GM12878 (cell line): ENCODE measurements at regions not wholly inside any gene's neighbourhood (a gene's known extent, or its start where the extent isn't known, plus 50 kb on each side); places are given as distances from the start of the nearest gene placed in this dataset.

Experiments
- ATAC-seq: fragments of 200-7000 bp; cut with Tn5 transposase; 3 replicates; pipeline ENCODE4 v1.9.1; 2020; ENCODE audit warnings: mild to moderate bottlenecking, moderate library complexity
- BruUV-seq: library from RNA; stranded (reverse); fragments of 400-500 nt; replicated peaks from 2 replicates; lab custom pipeline; 2021; lab: Mats Ljungman, UMichigan
- CTCF ChIA-PET: fragments of 300-600 bp; sonication (Branson Sonifier 250); formaldehyde crosslinking; extraction: SDS; loops from one replicate; lab custom pipeline; 2021; ENCODE audit warnings: inconsistent platforms; lab: Yijun Ruan, JAX
- POLR2A ChIA-PET: fragments of 350-600 bp; formaldehyde crosslinking; extraction: SDS; loops from one replicate; lab custom pipeline; 2021; ENCODE audit warnings: inconsistent platforms; lab: Charles Lee
- RAD21 ChIA-PET: fragments of 300-600 bp; sonication (Branson Sonifier 250); formaldehyde crosslinking; loops from one replicate; lab custom pipeline; 2023; ENCODE audit warnings: antibody characterized with exemption; ENCODE audit not compliant: unreplicated experiment; lab: Charles Lee
- SMC1A ChIA-PET: fragments of 300-600 bp; sonication (Branson Sonifier 250); formaldehyde crosslinking; loops from one replicate; lab custom pipeline; 2023; ENCODE audit not compliant: unreplicated experiment, uncharacterized antibody; lab: Charles Lee
- DNase-seq: peaks from one replicate; pipeline ENCODE4 v3.0.0-alpha.2; 2011; ENCODE audit warnings: low read depth, low spot score
- FAIRE-seq: peaks from 3 replicates; lab custom pipeline; 2011; peaks lifted over from hg19 to GRCh38; lab: Jason Lieb, UNC
- H2AFZ ChIP-seq: 2 replicates; pipeline ENCODE4 v1.6.0; 2011; ENCODE audit warnings: low read depth, low read length, control low read depth; ENCODE audit not compliant: control insufficient read depth
- H3K27ac ChIP-seq: 2 replicates; pipeline ENCODE4 v1.5.1; 2011; ENCODE audit warnings: control low read depth; ENCODE audit not compliant: control insufficient read depth, insufficient read depth
- H3K27me3 ChIP-seq, 2 experiments: replicated peaks in 1 of 2; 2 replicates each; pipeline versions ENCODE4 v1.6.0 to v1.6.1; 2011; ENCODE audit warnings: low read length in 1 of 2; ENCODE audit not compliant: control insufficient read depth in 2 of 2, insufficient read depth in 2 of 2
- H3K36me3 ChIP-seq, 2 experiments: 2 replicates each; pipeline ENCODE4 v1.5.1; 2011; ENCODE audit warnings: low read length in 1 of 2; ENCODE audit not compliant: control insufficient read depth in 2 of 2, insufficient read depth in 2 of 2
- H3K4me1 ChIP-seq: 2 replicates; pipeline ENCODE4 v1.6.1; 2011; ENCODE audit warnings: mild to moderate bottlenecking, low read length, moderate library complexity, mixed read lengths; ENCODE audit not compliant: control insufficient read depth, insufficient read depth
- H3K4me2 ChIP-seq: 2 replicates; pipeline ENCODE4 v1.6.0; 2011; ENCODE audit warnings: control low read depth; ENCODE audit not compliant: control insufficient read depth, insufficient read depth
- H3K4me3 ChIP-seq: fragments of 200-600 bp; sonication (generic); 2 replicates; pipeline ENCODE4 v1.5.1; 2016
- H3K79me2 ChIP-seq: 2 replicates; pipeline ENCODE4 v1.6.0; 2011; ENCODE audit warnings: low read length; ENCODE audit not compliant: control insufficient read depth, insufficient read depth
- H3K9ac ChIP-seq: 2 replicates; pipeline ENCODE4 v1.8.0; 2011; ENCODE audit warnings: low read length, control low read depth, mixed read lengths; ENCODE audit not compliant: control insufficient read depth, insufficient read depth
- H3K9me3 ChIP-seq: replicated peaks from 3 replicates; pipeline ENCODE4 v1.5.1; 2011; ENCODE audit warnings: mild to moderate bottlenecking, low read length; ENCODE audit not compliant: control insufficient read depth, insufficient read depth
- H4K20me1 ChIP-seq: 2 replicates; pipeline ENCODE4 v1.6.0; 2011; ENCODE audit not compliant: control insufficient read depth, insufficient read depth
- BRCA1 ChIP-seq: IDR thresholded peaks from 2 replicates; pipeline ENCODE4 v1.6.1; 2011; ENCODE audit warnings: low read depth, low read length, improper control_type of control experiment
- CBX3 ChIP-seq: fragments of 200-600 bp; sonication (generic); IDR thresholded peaks from 2 replicates; pipeline ENCODE4 v1.6.1; 2016; ENCODE audit warnings: low read depth, borderline replicate concordance
- CREM ChIP-seq: IDR thresholded peaks from 2 replicates; pipeline ENCODE4 v1.6.1; 2014; ENCODE audit warnings: antibody characterized with exemption, low read depth
- NR2F1 ChIP-seq: fragments of 450-650 bp; conservative IDR thresholded peaks from 2 replicates; pipeline ENCODE4 v1.6.1; 2017; ENCODE audit warnings: mild to moderate bottlenecking
- NRF1 ChIP-seq: conservative IDR thresholded peaks from 2 replicates; pipeline ENCODE4 v1.6.1; 2011; ENCODE audit warnings: mild to moderate bottlenecking, low read depth, low read length, improper control_type of control experiment
- PML ChIP-seq: IDR thresholded peaks from 2 replicates; pipeline ENCODE4 v1.6.1; 2012; ENCODE audit warnings: low read length, inconsistent platforms
- SIN3A ChIP-seq: IDR thresholded peaks from 2 replicates; pipeline ENCODE4 v1.6.1; 2012; ENCODE audit warnings: low read depth, low read length, improper control_type of control experiment
- WRNIP1 ChIP-seq: IDR thresholded peaks from 2 replicates; pipeline ENCODE4 v1.6.1; 2011; ENCODE audit warnings: low read depth, low read length, improper control_type of control experiment, borderline replicate concordance
- ZNF24 ChIP-seq: fragments of 450-650 bp; IDR thresholded peaks from 2 replicates; pipeline ENCODE4 v1.6.1; 2017; ENCODE audit warnings: antibody characterized with exemption, mild to moderate bottlenecking
- ZNF384 ChIP-seq: IDR thresholded peaks from 2 replicates; pipeline ENCODE4 v1.6.1; 2012; ENCODE audit warnings: low read depth, mild to moderate bottlenecking, low read length, improper control_type of control experiment, borderline replicate concordance
- WGBS: methylation state at CpG from one replicate; pipeline ENCODE4 v1.1.6; 2016; ENCODE audit warnings: low lambda C conversion rate; ENCODE audit not compliant: insufficient replicate concordance, insufficient coverage; ENCODE audit errors: missing lambda C conversion rate; 5-methylcytosine and 5-hydroxymethylcytosine counted together
- in situ Hi-C: fragments of 300-500 bp; cut with MboI; formaldehyde crosslinking; loops from 9 replicates; pipeline ENCODE4 v1.14.3; 2018; ENCODE audit warnings: mixed read lengths
- intact Hi-C: fragments of 100-400 bp; cut with micrococcal nuclease; formaldehyde crosslinking; loops from one replicate; pipeline ENCODE4 v1.14.2; 2022; ENCODE audit not compliant: unreplicated experiment
- TF ChIP-seq, protein P1 (sequence below): fragments of 450-650 bp; formaldehyde crosslinking; IDR thresholded peaks from 2 replicates; pipeline ENCODE4 v1.4.0; 2020; ENCODE audit warnings: mild to moderate bottlenecking, moderate library complexity
- TF ChIP-seq, protein P2 (sequence below): IDR thresholded peaks from 2 replicates; pipeline ENCODE4 v1.6.1; 2011; ENCODE audit warnings: low read depth, mild to moderate bottlenecking, low read length, moderate library complexity, borderline replicate concordance; ENCODE audit errors: extremely low read depth
- TF ChIP-seq, protein P3 (sequence below): fragments of 450-650 bp; IDR thresholded peaks from 2 replicates; pipeline ENCODE4 v1.6.1; 2017; ENCODE audit warnings: mild to moderate bottlenecking, low read depth, inconsistent platforms; ENCODE audit not compliant: poor library complexity, severe bottlenecking
- TF ChIP-seq, protein P4 (sequence below): fragments of 450-650 bp; IDR thresholded peaks from 2 replicates; pipeline ENCODE4 v1.6.1; 2018; ENCODE audit warnings: mild to moderate bottlenecking, low read depth, moderate library complexity; ENCODE audit not compliant: partially characterized antibody

DNA sequence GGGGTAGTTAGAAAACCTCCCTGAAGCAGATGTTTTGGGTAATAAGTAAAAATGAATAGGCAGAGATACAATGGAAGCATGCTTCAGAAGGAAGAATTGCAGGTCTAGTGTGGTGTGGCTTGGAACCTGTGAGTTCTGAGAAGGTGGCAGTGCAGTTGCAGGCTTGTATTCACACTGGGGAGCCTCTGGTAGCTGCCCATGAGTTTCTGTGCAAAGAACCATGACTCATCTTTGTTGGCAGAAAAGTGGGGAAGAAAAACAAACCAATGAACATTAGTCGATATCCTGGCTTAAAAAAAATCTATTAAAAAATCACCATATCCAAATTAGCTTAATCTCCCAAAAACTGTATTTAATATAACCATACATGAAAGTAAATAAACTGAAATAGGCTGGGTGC, 232.6 kb downstream of the FAT3 start:
- no peak overlapping the region for H3K4me3 ChIP-seq
- no peak for DNase-seq
- ChIA-PET RAD21 (no interaction called here), POLR2A (no interaction called here), CTCF (no interaction called here), SMC1A (no interaction called here)
- TF ChIP-seq, protein P1, sequence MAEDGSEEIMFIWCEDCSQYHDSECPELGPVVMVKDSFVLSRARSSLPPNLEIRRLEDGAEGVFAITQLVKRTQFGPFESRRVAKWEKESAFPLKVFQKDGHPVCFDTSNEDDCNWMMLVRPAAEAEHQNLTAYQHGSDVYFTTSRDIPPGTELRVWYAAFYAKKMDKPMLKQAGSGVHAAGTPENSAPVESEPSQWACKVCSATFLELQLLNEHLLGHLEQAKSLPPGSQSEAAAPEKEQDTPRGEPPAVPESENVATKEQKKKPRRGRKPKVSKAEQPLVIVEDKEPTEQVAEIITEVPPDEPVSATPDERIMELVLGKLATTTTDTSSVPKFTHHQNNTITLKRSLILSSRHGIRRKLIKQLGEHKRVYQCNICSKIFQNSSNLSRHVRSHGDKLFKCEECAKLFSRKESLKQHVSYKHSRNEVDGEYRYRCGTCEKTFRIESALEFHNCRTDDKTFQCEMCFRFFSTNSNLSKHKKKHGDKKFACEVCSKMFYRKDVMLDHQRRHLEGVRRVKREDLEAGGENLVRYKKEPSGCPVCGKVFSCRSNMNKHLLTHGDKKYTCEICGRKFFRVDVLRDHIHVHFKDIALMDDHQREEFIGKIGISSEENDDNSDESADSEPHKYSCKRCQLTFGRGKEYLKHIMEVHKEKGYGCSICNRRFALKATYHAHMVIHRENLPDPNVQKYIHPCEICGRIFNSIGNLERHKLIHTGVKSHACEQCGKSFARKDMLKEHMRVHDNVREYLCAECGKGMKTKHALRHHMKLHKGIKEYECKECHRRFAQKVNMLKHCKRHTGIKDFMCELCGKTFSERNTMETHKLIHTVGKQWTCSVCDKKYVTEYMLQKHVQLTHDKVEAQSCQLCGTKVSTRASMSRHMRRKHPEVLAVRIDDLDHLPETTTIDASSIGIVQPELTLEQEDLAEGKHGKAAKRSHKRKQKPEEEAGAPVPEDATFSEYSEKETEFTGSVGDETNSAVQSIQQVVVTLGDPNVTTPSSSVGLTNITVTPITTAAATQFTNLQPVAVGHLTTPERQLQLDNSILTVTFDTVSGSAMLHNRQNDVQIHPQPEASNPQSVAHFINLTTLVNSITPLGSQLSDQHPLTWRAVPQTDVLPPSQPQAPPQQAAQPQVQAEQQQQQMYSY (CRISPR knock-in tag), result no peak
- TF ChIP-seq CREM (no peak), PML (no peak), ZNF24 (no peak), NRF1 (no peak), SIN3A (no peak), BRCA1 (no peak), CBX3 (no peak), NR2F1 (no peak), WRNIP1 (no peak), ZNF384 (no peak)
- TF ChIP-seq, protein P2, sequence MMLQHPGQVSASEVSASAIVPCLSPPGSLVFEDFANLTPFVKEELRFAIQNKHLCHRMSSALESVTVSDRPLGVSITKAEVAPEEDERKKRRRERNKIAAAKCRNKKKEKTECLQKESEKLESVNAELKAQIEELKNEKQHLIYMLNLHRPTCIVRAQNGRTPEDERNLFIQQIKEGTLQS, result no peak
- TF ChIP-seq, protein P3, sequence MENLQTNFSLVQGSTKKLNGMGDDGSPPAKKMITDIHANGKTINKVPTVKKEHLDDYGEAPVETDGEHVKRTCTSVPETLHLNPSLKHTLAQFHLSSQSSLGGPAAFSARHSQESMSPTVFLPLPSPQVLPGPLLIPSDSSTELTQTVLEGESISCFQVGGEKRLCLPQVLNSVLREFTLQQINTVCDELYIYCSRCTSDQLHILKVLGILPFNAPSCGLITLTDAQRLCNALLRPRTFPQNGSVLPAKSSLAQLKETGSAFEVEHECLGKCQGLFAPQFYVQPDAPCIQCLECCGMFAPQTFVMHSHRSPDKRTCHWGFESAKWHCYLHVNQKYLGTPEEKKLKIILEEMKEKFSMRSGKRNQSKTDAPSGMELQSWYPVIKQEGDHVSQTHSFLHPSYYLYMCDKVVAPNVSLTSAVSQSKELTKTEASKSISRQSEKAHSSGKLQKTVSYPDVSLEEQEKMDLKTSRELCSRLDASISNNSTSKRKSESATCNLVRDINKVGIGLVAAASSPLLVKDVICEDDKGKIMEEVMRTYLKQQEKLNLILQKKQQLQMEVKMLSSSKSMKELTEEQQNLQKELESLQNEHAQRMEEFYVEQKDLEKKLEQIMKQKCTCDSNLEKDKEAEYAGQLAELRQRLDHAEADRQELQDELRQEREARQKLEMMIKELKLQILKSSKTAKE, result no peak
- TF ChIP-seq, protein P4, sequence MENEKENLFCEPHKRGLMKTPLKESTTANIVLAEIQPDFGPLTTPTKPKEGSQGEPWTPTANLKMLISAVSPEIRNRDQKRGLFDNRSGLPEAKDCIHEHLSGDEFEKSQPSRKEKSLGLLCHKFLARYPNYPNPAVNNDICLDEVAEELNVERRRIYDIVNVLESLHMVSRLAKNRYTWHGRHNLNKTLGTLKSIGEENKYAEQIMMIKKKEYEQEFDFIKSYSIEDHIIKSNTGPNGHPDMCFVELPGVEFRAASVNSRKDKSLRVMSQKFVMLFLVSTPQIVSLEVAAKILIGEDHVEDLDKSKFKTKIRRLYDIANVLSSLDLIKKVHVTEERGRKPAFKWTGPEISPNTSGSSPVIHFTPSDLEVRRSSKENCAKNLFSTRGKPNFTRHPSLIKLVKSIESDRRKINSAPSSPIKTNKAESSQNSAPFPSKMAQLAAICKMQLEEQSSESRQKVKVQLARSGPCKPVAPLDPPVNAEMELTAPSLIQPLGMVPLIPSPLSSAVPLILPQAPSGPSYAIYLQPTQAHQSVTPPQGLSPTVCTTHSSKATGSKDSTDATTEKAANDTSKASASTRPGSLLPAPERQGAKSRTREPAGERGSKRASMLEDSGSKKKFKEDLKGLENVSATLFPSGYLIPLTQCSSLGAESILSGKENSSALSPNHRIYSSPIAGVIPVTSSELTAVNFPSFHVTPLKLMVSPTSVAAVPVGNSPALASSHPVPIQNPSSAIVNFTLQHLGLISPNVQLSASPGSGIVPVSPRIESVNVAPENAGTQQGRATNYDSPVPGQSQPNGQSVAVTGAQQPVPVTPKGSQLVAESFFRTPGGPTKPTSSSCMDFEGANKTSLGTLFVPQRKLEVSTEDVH, result no peak
- ATAC-seq, result no peak
- H3K9me3 ChIP-seq, result no peaks in the 10 kb centered on the region
- H3K79me2 ChIP-seq, result no peaks in the 10 kb centered on the region
- 19% methylated on average over 1 of the region's 1 CpG for WGBS
- H3K4me1 ChIP-seq, result no peaks in the 10 kb centered on the region
- no peak overlapping the region for H3K27ac ChIP-seq
- intact Hi-C loops (no loop called here), in situ Hi-C loops (no loop called here)
- H3K36me3 ChIP-seq, result no peaks in the 10 kb centered on the region
- H2AFZ ChIP-seq, result no peak overlapping the region
- no peaks in the 10 kb centered on the region; a peak in 1 of 4 replicates for H3K27me3 ChIP-seq
- FAIRE-seq, result no peak
- no peak overlapping the region for H3K4me2 ChIP-seq
- no TSS peak for BruUV-seq
- H4K20me1 ChIP-seq, result no peaks in the 10 kb centered on the region
- H3K9ac ChIP-seq, result no peak overlapping the region
